ENCODE measurements at regions not wholly inside any gene's neighbourhood (a gene's known extent, or its start where the extent isn't known, plus 50 kb on each side); places are given as distances from the start of the nearest gene placed in this dataset.

- DNase-seq: no peak
These were observed 228.4 kb upstream of the AGAP1 start for GRCh38 chr2:235265348-235265965.

DNA sequence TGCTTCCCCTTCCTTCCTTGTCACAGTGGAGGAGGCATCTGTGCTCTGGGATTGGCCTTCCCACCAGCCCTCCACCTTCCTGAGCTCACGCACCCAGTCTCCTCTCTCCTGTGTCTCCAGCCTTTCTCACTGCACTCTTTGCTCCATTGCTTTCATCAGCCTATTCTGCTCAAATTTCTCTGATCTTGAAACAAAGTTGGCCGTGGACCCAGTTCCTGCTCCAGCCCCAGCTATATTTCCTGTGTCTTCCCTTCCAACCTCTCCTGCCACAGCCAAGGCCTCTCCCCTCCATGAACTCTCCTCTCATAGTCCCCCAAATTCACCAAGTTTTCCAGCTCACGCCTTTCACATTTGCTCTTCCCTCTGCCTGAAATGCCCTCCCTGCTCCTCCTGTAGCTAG lies 226.6 kb upstream of the AGAP1 start:
- DNase-seq: no peak

- no peak for DNase-seq
These were observed 225.3 kb upstream of the AGAP1 start for GRCh38 chr2:235268535-235268934.

DNA sequence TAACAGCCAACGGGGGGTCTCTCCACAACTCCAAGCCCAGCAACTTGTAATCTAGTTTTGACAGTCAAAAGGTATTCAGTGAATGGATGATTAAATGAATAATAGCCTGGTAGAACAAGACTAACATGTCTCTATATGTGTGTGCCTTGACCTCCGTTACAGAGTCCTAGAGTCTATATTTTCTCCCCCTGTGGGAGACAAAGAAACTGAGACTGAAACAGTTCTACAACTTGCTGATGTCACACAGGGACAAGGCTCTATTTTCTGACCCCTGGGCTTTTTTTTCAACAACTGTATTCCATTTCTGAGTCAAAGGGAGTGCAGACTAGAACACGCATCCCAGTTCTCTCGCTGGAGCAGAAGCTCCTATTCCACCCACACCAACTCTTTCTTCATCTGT lies 223.6 kb upstream of the AGAP1 start:
- DNase-seq: no peak

DNA sequence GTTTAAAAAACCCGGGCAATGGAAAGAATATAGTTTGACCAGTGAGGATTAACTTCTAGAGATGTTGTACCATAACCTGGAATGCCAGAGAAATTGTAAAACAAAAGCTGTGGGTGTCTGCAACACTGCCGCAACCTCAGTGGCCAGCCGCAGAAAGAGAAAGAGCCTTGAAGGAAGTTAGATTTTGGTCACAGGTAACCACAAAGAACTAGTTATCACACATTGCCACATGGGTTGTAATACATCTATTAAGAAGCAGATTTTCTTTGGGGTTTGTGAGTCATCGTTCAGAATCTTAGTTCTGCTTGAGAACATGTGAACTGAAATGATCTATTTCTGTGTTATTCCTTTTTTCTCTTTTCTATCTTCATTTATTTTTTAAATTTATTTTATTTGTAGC lies 222.9 kb upstream of the AGAP1 start:
- no peak for DNase-seq

DNA sequence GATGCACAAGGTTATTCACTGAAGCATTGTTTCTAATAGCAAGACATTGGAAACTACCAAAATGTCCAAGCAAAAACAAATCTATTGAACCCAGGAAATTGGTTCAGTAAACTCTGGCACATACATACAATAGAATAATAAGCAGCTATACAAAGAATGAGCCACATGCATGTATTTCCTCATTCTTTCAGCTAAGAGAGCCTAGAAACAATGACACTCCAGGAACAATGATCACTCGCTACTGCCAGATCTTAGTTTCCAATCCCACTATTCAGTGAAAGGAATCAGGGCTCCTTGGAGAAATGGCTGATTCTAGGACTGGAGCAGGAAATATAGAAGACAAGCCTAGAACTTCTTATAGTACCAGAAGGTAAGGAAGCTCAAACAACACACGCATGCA lies 221.9 kb upstream of the AGAP1 start:
- no peak for DNase-seq

DNA sequence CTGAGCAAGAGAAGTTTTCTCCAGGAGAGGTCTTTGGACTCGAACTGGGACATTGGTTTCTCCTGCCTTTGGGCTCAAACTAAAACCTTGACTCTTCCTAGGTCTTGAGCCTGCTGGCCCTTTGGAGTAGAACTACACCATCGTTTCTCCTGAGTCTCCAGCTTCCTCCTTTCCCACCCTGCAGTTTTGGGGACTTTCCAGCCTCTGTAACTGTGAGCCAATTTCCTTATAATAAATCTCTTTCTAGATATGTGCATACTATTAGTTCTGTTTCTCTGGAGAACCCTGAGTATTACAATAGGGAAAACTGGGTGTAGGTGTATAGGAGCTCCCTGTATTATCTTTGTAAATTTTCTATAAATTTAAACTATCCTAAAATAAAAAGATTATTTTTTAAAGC lies 219.8 kb upstream of the AGAP1 start:
- DNase-seq: no peak

DNA sequence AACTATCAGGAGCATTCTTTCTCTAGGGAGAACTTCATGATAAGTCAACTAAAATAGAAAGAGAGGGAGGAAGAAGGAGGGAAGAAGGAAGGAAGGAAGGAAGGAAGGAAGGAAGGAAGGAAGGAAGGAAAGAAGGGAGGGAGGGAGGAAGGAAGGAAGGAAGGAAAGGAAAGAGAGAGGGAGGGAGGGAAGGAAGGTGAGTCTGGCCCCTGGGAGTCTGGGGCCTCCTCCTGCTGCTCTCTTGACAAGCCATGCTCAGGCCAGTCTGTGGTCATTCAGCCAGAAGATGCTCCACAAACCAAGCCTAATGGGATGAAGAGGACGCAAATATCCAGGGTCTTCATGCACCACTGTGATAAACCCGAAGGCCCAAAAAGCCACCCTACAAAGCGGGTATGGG lies 216.4 kb upstream of the AGAP1 start:
- no peak for DNase-seq

- DNase-seq: no peak
These were observed 215.0 kb upstream of the AGAP1 start for GRCh38 chr2:235278771-235279355.

GRCh38 chr2:235279965-235280364 lies 213.9 kb upstream of the AGAP1 start:
- no peak for DNase-seq

- no peak for DNase-seq
These were observed 210.6 kb upstream of the AGAP1 start for GRCh38 chr2:235283246-235283645.

DNA sequence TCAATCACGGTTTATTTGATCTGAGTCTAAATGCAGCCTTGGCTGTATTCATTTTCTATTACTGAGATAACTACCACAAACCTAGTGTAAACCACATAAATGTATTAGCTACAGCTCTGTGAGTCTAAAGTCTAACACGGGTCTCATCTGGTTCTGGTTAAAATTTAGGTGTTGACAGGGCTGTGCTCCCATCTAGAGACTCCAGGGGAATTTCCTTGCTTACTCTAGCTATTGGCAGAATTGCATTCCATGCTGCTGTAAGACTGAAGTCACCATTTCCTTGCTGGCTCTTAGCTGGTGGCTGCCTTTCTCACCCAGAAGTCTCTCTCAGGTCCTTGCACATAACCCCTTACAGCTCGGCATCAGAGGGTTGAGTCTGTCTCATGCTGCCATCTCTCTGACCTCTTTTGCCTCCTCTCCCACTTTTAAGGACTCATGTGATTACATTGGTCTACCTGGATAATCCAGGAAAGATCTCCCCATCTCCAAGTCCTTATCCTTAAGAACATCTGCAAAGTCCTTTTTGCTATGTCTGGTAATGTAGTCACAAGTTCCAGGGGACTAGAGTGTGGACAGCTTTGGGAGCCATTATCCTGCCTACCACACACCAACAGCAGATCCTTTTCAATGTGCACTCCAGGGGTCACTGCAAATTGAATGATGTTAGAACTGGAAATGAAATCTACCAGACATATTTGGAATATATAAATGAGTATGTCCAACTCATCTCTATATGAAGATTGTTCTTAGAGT lies 207.0 kb upstream of the AGAP1 start:
- no peak for DNase-seq

DNA sequence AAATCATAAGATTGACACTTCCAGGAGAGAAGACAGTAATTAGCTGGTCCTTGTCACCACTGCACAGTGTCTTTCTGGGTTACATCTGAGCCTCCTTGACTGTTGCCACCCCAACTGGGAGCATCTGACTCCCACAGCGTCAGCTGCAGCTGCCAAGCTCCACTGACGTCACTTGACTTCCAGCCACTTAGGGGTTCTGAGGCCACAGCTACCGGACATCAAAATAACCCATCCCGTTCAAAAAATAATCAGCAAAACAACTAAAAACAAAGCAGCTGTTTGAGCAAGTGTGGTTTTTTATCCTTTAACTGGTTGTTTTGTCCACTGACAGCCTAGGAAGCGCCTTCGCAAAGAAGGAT lies 206.5 kb upstream of the AGAP1 start:
- DNase-seq: no peak

DNA sequence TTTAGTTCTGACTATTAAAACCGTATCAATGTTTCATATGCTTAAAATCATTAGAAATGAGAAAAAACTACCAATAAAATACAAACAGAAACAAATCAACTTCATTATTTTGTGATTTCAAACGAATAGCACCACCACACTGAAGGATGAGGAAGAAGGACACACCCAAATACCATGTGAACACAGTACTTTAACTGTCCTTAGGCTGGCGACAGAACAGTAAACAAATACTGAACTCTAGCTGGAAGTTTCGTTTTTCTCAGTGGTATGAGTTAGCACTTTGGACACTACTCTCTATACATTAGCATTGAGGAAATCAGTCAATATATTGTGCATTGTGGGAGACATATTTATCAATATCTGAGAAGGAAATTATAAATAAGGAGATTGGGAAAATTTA lies 202.4 kb upstream of the AGAP1 start:
- DNase-seq: no peak

DNA sequence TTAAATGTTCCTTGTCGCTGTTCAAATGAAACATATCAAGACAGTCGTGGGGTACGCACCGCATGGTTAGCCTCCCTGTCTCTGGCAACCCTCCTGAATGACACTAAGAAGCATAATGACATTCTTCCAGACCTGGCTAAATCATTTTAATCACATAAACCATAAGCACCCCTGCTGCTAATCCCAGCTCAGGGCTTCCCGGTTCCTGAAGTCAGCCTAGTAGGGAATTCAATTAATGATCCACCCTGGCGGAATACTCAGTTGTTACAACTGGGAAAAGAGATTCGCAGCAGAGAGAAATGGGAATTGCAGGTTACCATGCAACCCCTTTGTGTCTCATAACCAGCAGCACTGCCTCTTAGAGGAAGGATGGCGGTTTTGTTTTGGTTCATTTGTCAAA lies 200.8 kb upstream of the AGAP1 start:
- DNase-seq: no peak

- no peak for DNase-seq
These were observed 198.0 kb upstream of the AGAP1 start for GRCh38 chr2:235295831-235296230.

DNA sequence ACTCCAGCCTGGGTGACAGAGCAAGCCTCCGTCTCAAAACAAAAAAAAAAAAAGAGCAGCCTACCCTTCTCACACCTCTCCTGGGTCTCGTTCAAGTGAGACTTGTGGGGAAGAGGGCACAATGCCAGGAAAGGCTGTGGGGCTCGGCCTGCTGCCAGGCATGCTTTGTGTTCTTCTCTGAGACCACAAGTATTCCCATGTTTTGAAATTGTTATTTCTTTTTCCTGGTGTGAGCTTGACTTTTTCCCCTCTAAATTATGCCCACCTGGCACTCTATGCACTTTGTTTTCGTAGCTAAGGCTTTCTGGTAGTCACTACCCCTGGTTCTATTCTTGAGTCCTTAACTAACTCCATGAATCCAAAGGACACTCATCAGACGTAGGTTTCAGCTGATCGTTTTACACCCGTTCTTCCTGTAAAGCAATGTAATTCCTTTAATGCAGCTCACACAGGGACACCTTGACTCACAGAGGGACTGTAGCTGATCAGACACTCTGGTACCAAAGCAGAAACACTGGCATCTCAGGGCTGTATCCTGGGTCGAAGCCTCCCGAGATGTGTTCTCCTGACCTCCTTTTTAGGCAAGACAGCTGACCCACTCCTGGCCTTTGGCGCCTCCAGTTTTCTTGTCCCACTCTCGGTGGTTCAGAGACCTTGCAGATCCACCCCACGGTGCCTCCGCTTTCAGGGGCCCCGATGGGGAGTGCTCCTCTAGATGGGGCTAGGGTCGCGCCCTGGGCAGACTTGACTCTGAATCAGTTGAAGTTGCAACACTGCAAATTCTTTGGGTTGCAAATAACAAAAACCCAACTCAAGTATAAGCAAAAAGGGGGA lies 193.3 kb upstream of the AGAP1 start:
- peak in 1 of 2 experiments; percentile 2 for DNase-seq

GRCh38 chr2:235301202-235302076 lies 192.4 kb upstream of the AGAP1 start:
- no peak for DNase-seq

GRCh38 chr2:235302263-235302662 lies 191.6 kb upstream of the AGAP1 start:
- no peak for DNase-seq

DNA sequence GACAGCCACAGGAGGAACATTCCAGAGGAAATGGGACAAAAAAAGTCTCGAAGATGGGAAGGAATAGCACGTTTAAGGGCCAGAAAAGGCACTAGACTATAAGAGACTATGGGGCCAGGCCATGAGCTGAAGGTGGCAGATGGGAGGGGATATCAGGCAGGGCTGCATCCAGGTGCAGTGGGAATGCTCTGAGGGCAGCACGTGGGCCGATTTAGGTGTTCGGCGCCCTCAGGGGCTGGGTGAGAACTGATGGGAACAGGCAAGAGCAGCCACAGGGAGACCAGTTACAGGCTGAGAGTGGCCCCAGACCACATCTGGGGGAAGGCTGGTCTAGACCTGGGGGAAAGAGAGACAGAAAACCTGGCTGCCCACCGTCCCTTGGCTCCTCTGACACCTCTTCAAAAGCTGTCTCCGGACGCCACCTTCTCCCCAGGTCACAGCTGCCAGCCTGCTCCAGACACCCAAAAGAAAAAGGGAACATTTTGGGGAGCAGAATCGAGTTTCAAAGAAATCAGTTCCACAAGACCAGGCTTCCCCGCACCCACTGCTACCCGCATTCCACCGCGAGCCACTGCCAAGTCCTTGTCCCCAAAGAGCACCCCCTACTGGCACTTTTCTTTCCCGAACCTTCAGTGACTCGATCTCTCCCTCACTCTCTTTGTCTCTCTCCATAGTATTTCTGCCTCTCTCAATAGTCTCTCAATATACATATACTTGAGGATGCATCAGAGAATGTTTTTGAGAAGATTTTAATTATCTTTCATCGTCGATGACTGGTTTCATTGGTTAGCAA lies 190.1 kb upstream of the AGAP1 start:
- DNase-seq: no peak

- no peak for DNase-seq
These were observed 188.2 kb upstream of the AGAP1 start for GRCh38 chr2:235305678-235306077.

DNA sequence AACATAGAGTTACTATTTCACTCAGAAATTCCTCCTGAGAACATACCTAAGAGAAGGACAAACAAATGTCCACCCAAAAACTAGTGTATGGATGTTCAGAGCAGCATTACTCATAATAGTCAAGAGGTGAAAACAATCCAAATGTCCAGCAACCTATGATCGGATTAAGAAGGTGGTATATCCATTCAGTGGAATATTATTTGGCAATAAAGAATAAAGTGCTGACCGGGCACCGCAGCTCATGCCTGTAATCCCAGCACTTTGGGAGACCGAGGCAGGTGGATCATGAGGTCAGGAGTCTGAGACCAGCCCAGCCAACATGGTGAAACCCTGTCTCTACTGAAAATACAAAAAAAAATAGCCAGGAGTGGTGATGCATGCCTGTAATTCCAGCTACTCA lies 182.8 kb upstream of the AGAP1 start:
- DNase-seq: no peak
